NCI-H226 (cell line): ENCODE measurements at regions not wholly inside any gene's neighbourhood (a gene's known extent, or its start where the extent isn't known, plus 50 kb on each side); places are given as distances from the start of the nearest gene placed in this dataset.

Experiments
- DNase-seq: peaks from one replicate; pipeline ENCODE4 v3.0.0-alpha.2; 2015

GRCh38 chr13:27014406-27015359 lies 156.9 kb downstream of the USP12 start:
- no peak for DNase-seq

- no peak for DNase-seq
These were observed 159.0 kb downstream of the USP12 start for GRCh38 chr13:27012482-27013197.

GRCh38 chr13:27011661-27012060 lies 159.9 kb downstream of the USP12 start:
- no peak for DNase-seq

- DNase-seq: no peak
These were observed 162.9 kb downstream of the USP12 start for GRCh38 chr13:27008733-27009132.

GRCh38 chr13:27007166-27007565 lies 164.4 kb downstream of the USP12 start:
- no peak for DNase-seq

GRCh38 chr13:27006519-27007161 lies 165.0 kb downstream of the USP12 start:
- no peak for DNase-seq

- DNase-seq: no peak
These were observed 165.6 kb downstream of the USP12 start for GRCh38 chr13:27005976-27006518.

- DNase-seq: no peak
These were observed 166.1 kb downstream of the USP12 start for GRCh38 chr13:27005556-27005955.

GRCh38 chr13:27004866-27005265 lies 166.7 kb downstream of the USP12 start:
- DNase-seq: no peak

- no peak for DNase-seq
These were observed 167.3 kb downstream of the USP12 start for GRCh38 chr13:27004326-27004725.

- DNase-seq: no peak
These were observed 169.9 kb downstream of the USP12 start for GRCh38 chr13:27001705-27002104.

- DNase-seq: no peak
These were observed 170.9 kb downstream of the USP12 start for GRCh38 chr13:27000686-27001085.

GRCh38 chr13:26999499-26999898 lies 172.1 kb downstream of the USP12 start:
- no peak for DNase-seq

- no peak for DNase-seq
These were observed 173.3 kb downstream of the USP12 start for GRCh38 chr13:26998292-26998691.

GRCh38 chr13:26996965-26997752 lies 174.5 kb downstream of the USP12 start:
- no peak for DNase-seq

GRCh38 chr13:26995159-26995558 lies 176.5 kb downstream of the USP12 start:
- DNase-seq: no peak

- DNase-seq: no peak
These were observed 177.8 kb downstream of the USP12 start for GRCh38 chr13:26993780-26994179.

GRCh38 chr13:26992951-26993719 lies 178.5 kb downstream of the USP12 start:
- no peak for DNase-seq

GRCh38 chr13:26991508-26992181 lies 180.0 kb downstream of the USP12 start:
- DNase-seq: no peak

GRCh38 chr13:26989957-26990713 lies 181.5 kb downstream of the USP12 start:
- DNase-seq: no peak
